SK-MEL-5 (cell line): ENCODE measurements at regions not wholly inside any gene's neighbourhood (a gene's known extent, or its start where the extent isn't known, plus 50 kb on each side); places are given as distances from the start of the nearest gene placed in this dataset.

Experiments
- DNase-seq: peaks from one replicate; pipeline ENCODE4 v3.0.0-alpha.2; 2016; ENCODE audit warnings: low read depth, low spot score
- in situ Hi-C: cut with HindIII; loops from 2 replicates; pipeline ENCODE4 v1.10.0; 2016; ENCODE audit warnings: low sequenced_read_pairs, high pct_unique_total_duplicates, low pct_unique_long_range_greater_than_20kb

- DNase-seq, result peak; percentile 35
- in situ Hi-C loops, result no loop called here
Observed at GRCh38 chr10:112022196-112022595, 161.4 kb downstream of the GPAM start.

DNA sequence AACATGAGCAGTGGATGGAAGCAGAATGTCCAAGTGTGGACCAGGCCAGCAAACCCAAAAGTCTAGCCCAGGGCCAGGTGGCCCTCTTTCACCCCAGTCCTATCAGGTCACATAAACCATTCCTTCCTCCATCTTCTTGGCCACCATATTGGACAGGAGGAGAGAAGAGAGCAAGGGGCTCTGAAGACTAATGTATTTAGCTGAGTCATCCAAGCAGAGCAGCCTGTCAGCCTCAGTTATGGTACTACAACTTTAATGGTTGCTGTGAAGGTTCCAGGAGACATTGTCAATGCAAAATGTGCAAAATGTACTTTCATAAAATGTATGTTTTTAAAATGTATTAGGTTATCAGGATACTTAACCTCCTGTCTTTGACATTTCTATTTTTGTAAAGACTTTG is 159.5 kb downstream of the GPAM start:
- in situ Hi-C loops, result no loop called here
- no peak for DNase-seq

GRCh38 chr10:112025228-112025627 is 158.3 kb downstream of the GPAM start:
- in situ Hi-C loops, result no loop called here
- no peak for DNase-seq

GRCh38 chr10:112026438-112026837 is 157.1 kb downstream of the GPAM start:
- in situ Hi-C loops, result no loop called here
- DNase-seq, result peak; percentile 56

- DNase-seq, result no peak
- in situ Hi-C loops, result no loop called here
Observed at GRCh38 chr10:112027731-112028280, 155.8 kb downstream of the GPAM start.

DNA sequence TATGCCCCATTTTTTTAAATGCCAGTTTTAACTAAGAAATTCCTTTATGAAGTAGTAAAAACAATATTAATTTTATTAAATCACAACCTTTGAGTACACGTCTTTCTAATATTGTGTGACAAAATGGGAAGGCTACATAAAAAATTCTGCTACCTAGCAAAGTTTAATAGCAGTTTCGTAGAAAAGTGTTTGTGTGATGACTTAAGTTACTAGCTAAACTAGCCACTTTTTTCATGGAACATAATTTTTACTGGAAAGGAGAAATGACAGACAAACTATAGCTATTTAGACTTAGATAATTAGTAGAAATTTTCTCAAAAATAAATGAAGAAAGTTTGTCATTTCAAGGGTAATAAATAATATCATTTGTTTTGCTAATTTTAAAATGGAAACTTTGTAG is 153.1 kb downstream of the GPAM start:
- in situ Hi-C loops, result no loop called here

DNA sequence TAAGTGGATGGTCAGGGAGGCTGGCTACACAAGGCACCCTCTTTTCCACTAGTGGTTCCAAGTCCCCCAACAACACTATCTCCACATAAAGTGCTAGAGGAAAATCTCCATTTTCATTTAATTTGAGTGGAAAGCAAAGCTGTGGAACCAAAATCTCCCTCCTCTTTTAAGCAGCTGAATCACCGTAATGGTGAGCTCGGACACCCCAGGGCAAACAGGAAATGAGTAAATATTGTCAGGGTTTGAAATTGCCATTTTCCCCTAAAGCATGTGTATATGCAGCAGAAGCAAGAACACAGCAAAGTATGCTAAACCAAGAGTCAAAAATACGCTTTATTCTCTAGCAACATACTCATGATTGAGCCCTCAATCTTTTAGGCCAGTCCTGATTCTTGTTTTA is 143.7 kb downstream of the GPAM start:
- in situ Hi-C loops, result no loop called here
- no peak for DNase-seq

More for the DNA sequence above, 153.1 kb downstream of the GPAM start:
- DNase-seq, result no peak

DNA sequence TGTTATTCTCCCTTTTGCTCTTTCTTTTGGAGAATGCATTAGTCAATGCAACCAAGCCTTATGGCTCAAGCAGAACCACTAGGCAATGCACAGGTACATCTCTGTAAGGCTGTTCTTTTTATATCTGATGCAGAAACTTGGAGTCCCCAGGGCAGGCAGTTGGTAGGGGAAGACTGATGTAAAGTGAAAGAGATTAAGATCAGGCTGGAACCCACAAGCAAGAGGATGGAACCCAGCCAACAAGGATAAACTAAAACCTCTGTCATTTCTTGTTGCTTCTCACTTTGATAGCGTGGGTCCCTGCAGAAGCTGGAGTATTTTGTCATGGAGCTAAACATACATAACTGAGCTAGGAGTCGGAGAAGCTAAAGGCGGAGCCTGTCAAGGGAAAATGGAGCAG is 142.9 kb downstream of the GPAM start:
- no peak for DNase-seq
- in situ Hi-C loops, result no loop called here

DNA sequence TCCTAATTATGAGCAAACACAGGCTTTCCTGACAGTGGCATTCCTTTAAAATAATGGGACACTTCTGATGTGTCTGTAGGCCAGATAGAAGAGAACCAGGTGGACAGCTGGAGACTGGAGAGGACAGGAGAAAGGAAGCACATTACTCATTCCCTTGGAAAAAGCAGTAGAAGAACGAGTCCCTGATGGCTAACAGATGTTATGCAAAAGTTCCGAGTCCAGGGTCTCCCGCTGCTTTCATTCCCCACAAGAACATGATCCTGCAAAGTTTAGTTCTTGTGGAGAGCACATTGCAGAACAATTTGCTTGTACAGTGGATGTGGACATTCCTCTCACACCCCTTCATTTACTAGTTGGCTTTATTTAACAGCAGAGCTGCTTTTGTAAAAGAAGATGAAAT is 137.6 kb downstream of the GPAM start:
- in situ Hi-C loops, result no loop called here
- no peak for DNase-seq

DNA sequence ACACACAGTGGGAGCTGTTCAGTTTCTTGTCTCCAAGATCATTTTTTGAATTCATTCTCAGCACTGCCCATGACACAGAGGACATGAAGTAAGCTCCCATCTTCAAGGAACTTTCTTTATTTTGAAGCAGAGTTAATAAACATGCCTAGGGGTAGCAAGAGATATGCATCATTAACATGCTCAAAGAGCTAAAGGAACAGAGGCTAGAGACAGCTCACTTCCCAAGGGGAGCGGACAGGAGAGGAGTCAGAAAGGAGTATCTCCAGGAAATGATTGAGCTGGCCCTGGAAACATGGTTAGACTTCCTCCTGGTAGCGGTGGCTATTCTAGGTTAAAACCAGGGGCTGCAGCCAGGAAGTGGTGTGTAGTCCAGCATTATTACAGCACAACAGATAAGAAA is 135.9 kb downstream of the GPAM start:
- in situ Hi-C loops, result no loop called here
- DNase-seq, result no peak

DNA sequence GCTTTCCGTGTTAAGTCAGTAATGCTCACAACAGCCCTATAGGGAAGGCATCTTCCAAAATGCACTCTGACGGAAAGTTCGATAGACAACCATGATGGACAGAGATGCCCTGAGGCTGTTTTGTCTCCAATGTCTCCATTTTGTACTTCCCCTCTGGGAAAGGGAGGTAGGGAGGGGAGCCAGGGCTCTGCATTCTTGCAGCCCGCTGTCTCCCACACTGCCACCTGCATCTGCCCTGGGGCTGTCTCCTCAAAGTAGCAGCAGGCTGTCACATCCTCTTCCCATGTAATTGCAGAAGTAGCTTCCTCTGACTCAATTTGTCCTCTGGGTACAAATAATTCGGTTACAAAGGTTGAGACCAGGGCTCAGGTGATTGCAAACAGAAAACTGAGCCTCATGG is 131.4 kb downstream of the GPAM start:
- no peak for DNase-seq
- in situ Hi-C loops, result no loop called here

GRCh38 chr10:112053895-112054294 is 129.7 kb downstream of the GPAM start:
- no peak for DNase-seq
- in situ Hi-C loops, result no loop called here

DNA sequence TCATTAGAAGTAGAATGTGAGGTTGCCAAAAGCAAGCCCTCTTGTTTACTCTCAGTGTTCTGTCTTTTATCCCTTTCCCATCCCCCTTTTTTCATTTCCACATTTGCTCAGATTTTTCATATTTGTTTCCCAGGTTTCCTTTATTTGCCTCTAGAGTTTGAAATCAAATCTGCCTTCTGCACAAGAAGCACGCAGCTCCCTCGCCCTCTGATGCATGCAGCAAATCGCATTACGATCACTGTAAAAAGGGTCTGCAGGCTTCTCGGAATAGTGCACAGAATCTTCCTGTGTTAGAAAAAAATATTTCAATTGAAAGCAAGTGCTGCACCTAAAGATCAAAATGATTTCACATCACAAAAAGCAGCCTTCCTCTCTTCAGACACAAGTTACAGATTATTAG is 129.0 kb downstream of the GPAM start:
- in situ Hi-C loops, result no loop called here
- DNase-seq, result no peak

DNA sequence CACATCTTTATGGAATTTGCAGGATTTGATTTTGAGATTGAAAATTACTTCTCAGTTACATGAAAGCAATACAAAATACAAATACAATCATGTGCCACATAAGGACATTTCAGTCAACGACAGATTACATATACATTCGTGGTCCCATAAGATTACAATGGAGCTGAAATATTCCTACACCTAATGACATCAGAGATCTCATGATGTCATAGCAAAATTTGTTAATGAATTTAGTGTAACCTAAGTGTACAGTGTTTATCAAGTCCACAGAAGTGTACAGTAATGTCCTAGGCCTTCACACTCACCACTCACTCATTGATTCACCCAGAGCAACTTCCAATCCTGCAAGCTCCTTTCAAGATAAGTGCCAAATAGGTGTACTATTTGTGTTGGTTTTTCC is 126.5 kb downstream of the GPAM start:
- no peak for DNase-seq
- in situ Hi-C loops, result no loop called here

DNA sequence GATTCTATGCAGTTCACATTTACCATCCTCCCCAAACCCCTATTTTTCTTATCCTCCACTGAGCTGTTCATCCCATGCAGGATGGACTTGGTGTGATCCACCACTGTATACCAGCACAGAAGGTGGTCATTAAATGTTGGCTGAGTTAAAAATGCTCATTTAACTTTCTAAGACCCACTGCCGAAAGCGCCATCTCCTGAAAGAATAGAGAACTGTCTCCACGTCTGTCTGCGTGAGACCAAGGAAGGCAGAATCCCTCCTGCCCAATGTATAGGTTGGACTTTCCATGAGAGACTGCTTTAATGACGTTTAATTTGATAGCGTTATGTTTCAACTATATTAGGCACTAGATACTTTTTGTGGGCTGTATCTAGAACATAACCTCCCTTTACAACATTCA is 124.3 kb downstream of the GPAM start:
- peak; percentile 10 for DNase-seq
- in situ Hi-C loops, result no loop called here

- in situ Hi-C loops, result no loop called here
- DNase-seq, result no peak
Observed at GRCh38 chr10:112071596-112072133, 111.9 kb downstream of the GPAM start.

- in situ Hi-C loops, result no loop called here
- DNase-seq, result no peak
Observed at GRCh38 chr10:112078003-112078402, 105.6 kb downstream of the GPAM start.

DNA sequence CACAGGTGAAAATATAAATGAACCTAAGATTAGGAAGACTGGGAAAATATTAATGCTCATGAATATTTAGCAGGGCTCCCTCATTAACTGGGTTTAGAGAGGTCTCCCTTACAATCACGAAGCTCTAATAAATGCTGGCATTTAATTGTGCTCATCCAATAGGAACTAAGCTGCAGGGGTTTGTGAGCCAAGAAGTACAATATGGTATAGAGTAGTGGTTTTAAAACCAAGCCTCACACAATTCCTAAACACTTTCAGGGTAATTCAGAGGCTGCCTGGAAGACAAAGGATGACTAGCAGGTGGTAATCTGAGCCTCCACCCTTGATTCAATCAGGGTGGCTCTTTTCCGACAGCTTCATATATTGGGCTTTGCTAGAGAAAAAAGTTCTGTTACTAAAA is 103.3 kb downstream of the GPAM start:
- DNase-seq, result no peak
- in situ Hi-C loops, result no loop called here

DNA sequence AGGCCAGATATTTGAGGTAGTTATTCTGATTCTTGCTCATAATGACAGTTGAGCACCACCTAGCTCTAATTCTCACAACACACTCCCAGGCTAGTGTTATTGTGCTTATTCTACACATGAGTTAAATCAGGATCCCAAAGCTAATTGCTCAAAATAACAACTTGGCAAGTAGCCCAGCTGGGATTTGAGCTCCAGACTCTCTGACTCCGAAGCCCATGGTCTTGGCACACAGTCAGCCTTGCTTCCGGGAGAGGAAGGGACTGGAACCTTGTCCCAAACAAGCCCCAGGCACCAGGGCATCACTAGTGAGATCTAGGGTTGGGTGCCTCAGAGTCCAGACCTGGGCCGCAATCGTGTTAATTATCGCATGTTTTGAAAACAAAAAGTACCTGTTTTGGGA is 101.4 kb downstream of the GPAM start:
- in situ Hi-C loops, result no loop called here
- no peak for DNase-seq

- in situ Hi-C loops, result no loop called here
- no peak for DNase-seq
Observed at GRCh38 chr10:112083472-112083871, 100.1 kb downstream of the GPAM start.
